CD1c-positive myeloid dendritic cell (primary cell): ENCODE measurements at regions not wholly inside any gene's neighbourhood (a gene's known extent, or its start where the extent isn't known, plus 50 kb on each side); places are given as distances from the start of the nearest gene placed in this dataset.

Source experiments
- DNase-seq: peaks from one replicate; pipeline ENCODE4 v3.0.0-alpha.2; 2016; ENCODE audit errors: extremely low spot score

DNA sequence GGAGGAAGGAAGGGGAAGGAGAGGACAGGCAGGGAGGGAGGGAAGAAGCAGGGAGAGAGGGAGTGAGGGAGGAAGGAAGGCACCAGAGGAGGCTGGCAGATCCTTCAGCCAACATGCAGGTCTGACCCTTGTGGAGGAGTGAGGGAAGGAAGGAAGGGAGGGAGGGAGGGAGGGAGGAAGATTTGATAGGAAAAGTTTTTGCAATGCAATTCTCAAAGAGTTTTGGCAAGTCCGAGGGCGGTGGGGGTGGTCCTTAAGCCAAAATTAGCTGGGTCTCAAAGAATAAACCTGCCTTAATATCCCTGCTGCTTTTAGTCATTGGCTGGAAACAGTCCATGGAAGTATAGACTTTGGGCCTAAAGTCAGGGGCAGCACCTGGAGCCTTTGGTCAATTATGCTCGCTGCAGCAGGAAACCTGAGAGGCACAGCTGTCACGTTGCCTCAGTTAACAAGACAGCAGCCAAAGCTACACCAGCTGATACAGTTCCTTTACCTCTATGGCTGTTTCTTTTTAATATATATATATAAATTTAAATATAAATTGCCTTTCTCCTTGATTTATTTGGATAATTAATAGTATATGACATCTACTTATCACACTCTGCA lies 115.7 kb upstream of the RALGAPA2 start:
- no peak for DNase-seq

DNA sequence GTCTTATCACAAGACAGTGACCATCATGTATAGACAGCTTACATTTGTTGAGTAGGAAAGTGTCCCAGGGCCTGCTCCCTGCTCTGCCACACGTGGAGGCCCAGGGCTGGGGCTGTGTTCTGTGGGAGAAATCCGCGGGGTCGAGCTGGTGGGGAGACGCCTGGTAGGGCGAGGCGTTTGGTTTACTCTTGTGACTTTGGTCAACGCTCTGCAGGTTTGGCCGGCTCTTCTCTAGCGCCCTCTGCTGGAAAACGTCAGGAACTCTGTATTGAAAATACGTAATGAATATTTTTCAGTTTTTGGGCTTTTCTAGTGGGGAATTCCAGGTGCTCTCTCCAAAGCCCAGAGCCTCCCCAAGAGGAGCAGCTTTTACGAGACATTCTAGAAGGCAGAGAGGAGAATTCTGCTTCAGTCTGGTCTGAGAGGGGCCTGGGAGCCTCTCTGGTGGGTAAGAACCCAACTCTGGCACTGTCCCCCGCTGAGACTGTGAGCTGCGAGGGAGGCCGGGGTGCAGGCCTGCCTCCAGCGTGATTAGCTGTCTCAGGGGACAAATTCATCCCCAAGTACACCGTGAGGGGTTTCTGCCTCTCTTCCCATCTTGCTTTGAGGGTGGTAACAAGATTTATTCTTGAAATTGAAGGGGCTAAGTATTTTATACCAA lies 112.6 kb upstream of the RALGAPA2 start:
- peak; percentile 77 for DNase-seq

DNA sequence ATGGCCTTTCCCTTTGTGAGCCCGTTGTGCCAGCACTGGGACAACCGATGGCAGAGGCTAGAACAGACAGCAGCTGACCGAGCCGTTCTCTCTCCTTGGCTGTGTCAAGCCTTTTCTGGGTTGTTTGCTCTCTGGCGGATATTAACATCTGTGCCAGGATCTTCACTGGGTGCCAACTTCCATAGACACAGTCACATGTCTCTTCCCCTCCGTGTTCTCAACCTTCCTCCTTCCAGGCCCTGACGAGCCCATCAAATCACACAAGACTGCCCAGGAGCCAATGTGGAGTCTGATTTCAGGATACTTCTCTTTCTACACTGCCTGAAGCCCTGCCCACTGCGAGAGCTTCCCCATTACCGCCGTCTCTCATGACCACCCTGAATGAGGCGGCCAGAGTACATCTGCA lies 111.0 kb upstream of the RALGAPA2 start:
- DNase-seq: peak; percentile 70

DNA sequence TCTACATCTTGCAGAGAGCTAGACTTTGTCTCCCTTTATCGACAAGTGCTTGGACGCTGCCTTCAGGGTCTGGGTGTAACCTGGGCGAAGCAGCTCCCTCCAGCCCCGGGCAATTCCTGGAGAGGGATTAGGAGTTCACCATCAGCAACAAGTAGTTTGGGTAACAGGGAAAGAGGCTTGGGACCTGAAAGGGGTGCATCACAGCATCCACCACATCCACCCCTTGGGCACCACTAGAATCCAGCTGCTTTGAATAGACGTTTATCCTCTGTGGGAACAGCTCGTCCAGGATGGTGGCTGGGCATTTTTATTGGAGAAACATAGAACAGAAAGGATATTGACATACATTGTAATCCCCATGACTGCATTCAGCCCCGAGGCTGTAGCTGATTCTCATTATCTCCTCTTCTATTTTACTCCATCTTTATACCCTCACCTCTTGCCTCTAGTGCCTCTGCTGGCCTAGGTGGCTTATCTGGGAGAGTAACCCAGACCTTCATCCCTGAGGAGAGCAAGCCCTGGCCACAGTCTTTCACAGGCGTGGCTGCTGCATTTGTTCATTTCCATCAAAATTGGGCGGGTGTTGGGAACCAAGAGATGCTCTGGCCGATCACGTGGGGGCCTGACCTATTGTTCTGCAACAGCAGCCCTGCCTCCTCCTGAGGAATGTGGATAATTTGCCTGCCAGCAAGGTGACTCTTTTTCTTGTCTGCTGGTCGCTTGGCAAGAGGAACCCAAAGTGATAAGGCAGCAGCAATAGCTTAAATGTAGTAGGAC lies 109.2 kb upstream of the RALGAPA2 start:
- no peak for DNase-seq

DNA sequence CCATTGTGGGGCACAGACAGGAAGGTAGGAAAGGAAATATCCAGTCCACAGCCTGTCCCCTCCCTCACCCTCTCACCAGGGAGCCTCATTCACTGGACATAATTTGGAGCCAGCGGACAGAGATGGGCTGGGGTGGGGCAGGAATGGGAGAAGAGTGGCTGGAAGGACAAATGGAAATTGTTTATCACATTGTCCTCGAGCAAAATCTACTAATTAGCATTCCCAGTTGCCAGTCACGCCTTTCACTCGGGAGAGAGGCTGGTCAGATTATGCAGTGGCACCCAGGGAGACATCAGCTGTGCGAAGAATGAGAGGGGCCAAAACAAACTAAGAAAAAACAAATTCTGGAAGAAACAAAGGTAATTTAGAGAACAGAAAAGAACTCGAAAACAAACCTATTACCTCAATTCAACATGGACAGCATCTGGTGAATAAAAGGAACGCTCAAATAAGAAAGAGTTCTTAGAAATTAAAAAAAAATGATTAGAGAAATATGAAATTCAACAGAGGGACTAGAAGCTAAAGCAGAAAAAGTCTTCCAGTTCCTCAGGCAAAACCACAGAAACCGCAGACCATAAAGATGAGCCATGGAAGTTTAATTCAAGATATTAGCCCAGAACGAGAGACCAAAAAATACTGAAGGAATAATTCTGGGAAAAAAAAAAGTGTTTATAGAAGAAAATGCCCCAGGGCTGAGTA lies 108.5 kb upstream of the RALGAPA2 start:
- peak; percentile 8 for DNase-seq

- DNase-seq: peak; percentile 11
These were observed 107.7 kb upstream of the RALGAPA2 start for GRCh38 chr20:20820104-20820503.

DNA sequence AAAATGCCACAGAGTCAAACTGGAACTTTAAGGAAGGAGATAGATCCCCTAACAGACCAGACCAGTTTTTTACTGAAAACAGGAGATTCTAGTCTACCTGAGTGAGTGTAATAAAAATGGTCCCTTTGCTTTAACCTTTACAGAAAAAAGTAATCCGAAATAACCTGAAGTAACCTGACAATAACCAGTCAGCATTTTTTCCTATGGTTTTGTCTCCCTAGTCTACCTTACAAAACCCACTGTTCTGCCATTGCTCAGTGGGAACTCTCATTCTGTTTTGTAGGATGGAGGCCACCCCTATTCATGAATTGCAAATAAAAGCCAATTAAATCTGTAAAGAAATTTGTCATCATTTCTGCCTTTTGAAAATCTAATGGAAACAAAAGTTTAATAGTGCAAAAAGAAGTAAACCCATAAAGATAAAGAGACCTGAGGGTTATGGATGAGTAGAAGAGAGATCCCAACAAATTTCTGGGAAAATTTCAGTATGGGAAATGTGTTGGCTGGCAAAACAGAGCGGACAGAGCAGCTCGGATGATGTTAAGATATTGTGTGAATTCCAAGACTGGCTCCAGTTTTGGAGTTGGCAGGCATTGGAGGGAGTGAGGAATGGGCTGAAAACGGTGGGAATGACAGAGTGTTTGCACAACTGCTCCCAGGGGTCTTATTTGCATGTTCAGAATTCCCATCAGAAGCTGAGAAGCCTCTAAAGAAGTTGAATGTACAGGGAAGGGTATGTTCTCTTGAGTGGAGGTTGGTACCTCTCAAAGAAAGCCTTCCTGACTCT lies 104.7 kb upstream of the RALGAPA2 start:
- no peak for DNase-seq

- DNase-seq: no peak
These were observed 103.4 kb upstream of the RALGAPA2 start for GRCh38 chr20:20815711-20816455.

- DNase-seq: no peak
These were observed 102.2 kb upstream of the RALGAPA2 start for GRCh38 chr20:20814685-20815084.

DNA sequence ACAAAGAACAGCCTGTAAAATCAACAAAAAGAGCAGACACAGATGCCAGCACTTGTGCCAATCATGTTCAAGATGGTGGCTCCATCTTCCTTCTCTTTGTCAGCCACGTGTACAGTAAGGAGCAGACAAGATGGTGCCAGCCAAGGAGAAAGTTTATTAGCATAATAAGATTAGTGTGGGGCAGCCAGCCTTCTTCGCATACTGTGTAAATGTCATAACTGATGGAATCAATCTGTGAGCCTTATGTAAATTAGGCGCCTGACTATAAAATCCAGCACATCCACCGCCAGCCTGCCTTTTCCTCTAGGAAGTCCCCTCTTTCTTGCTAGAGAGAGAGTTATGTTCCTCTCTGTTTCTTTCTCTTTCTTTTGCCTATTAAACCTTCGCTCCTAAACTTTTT lies 99.7 kb upstream of the RALGAPA2 start:
- DNase-seq: no peak

- DNase-seq: no peak
These were observed 95.6 kb upstream of the RALGAPA2 start for GRCh38 chr20:20808016-20808415.

GRCh38 chr20:20806121-20807095 lies 94.0 kb upstream of the RALGAPA2 start:
- no peak for DNase-seq

- no peak for DNase-seq
These were observed 90.6 kb upstream of the RALGAPA2 start for GRCh38 chr20:20803011-20803410.

DNA sequence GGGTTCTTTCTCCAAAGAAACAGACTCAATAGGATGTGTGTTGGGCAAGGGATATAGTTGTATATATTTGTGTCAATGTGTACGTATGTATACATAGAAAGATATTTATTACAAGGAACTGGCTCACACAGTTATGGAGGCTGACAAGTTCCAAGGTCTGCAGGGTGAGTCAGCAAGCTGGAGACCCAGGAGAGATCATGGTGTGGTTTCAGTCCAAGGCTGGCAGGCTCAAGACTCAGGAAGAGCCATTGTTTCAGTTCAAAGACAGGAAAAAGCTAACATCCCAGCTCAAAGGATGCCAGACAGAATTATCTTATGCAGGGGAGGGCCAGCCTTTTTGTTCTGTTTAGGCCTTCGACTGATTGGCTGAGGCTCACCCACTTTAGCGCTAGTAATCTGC lies 89.9 kb upstream of the RALGAPA2 start:
- DNase-seq: no peak

GRCh38 chr20:20799716-20800312 lies 87.4 kb upstream of the RALGAPA2 start:
- DNase-seq: no peak

GRCh38 chr20:20797521-20798310 lies 85.3 kb upstream of the RALGAPA2 start:
- DNase-seq: no peak

GRCh38 chr20:20796766-20797440 lies 84.5 kb upstream of the RALGAPA2 start:
- no peak for DNase-seq

GRCh38 chr20:20795721-20796120 lies 83.3 kb upstream of the RALGAPA2 start:
- DNase-seq: no peak
